Renal pelvis (tissue), 1 donor: ENCODE measurements at regions not wholly inside any gene's neighbourhood (a gene's known extent, or its start where the extent isn't known, plus 50 kb on each side); places are given as distances from the start of the nearest gene placed in this dataset.
A peak's percentile ranks its signal among the peaks of the same experiment; 100 is the strongest.
"Not testable (repeated sequence)": the region's sequence is repeated elsewhere in the genome, so short reads cannot be mapped to it uniquely, and the experiment has no call there.

ENCODE experiments used
- DNase-seq: peaks from one replicate; pipeline ENCODE4 v3.0.0-alpha.2; 2013

GRCh38 chr6:160804639-160805038 lies 102.6 kb downstream of the PLG start:
- no peak for DNase-seq

- no peak for DNase-seq
Measured at GRCh38 chr6:160808263-160808662, 106.2 kb downstream of the PLG start.

- DNase-seq = no peak
Measured at GRCh38 chr6:160810238-160810637, 108.2 kb downstream of the PLG start.

GRCh38 chr6:160812097-160812496 lies 110.1 kb downstream of the PLG start:
- DNase-seq = no peak

GRCh38 chr6:160818934-160819333 lies 116.9 kb downstream of the PLG start:
- DNase-seq = no peak

GRCh38 chr6:160820661-160821060 lies 118.6 kb downstream of the PLG start:
- DNase-seq = not testable (repeated sequence)

- DNase-seq = peak; percentile 7
Measured at GRCh38 chr6:160831739-160832138, 129.7 kb downstream of the PLG start.

- no peak for DNase-seq
Measured at GRCh38 chr6:160832422-160832821, 130.4 kb downstream of the PLG start.

- DNase-seq = no peak
Measured at GRCh38 chr6:160837146-160837545, 135.1 kb downstream of the PLG start.

GRCh38 chr6:160851031-160851430 lies 140.5 kb upstream of the MAP3K4 start:
- no peak for DNase-seq

GRCh38 chr6:160853946-160854345 lies 137.6 kb upstream of the MAP3K4 start:
- DNase-seq = no peak

GRCh38 chr6:160858886-160859285 lies 132.7 kb upstream of the MAP3K4 start:
- DNase-seq = no peak

GRCh38 chr6:160859822-160860221 lies 131.7 kb upstream of the MAP3K4 start:
- DNase-seq = no peak

- DNase-seq = no peak
Measured at GRCh38 chr6:160861824-160862223, 129.7 kb upstream of the MAP3K4 start.

- DNase-seq = no peak
Measured at GRCh38 chr6:160863782-160864181, 127.8 kb upstream of the MAP3K4 start.

- no peak for DNase-seq
Measured at GRCh38 chr6:160871320-160871719, 120.2 kb upstream of the MAP3K4 start.

- DNase-seq = no peak
Measured at GRCh38 chr6:160881148-160881808, 110.3 kb upstream of the MAP3K4 start.

- no peak for DNase-seq
Measured at GRCh38 chr6:160882006-160882405, 109.6 kb upstream of the MAP3K4 start.

GRCh38 chr6:160882791-160883279 lies 108.7 kb upstream of the MAP3K4 start:
- no peak for DNase-seq

GRCh38 chr6:160883560-160883959 lies 108.0 kb upstream of the MAP3K4 start:
- DNase-seq = no peak

GRCh38 chr6:160883999-160884398 lies 107.6 kb upstream of the MAP3K4 start:
- no peak for DNase-seq

GRCh38 chr6:160889148-160889547 lies 102.4 kb upstream of the MAP3K4 start:
- not testable (repeated sequence) for DNase-seq

- DNase-seq = no peak
Measured at GRCh38 chr6:160891690-160892089, 99.9 kb upstream of the MAP3K4 start.

GRCh38 chr6:160895562-160895961 lies 96.0 kb upstream of the MAP3K4 start:
- no peak for DNase-seq
